Loucy (cell line): ENCODE measurements at regions not wholly inside any gene's neighbourhood (a gene's known extent, or its start where the extent isn't known, plus 50 kb on each side); places are given as distances from the start of the nearest gene placed in this dataset.

Experiments
- H2AFZ ChIP-seq: fragments of 200-600 bp; sonication (generic); 2 replicates; pipeline ENCODE4 v1.6.0; 2016; ENCODE audit warnings: antibody characterized with exemption, mild to moderate bottlenecking, low read length, moderate library complexity
- H3F3A ChIP-seq: fragments of 200-600 bp; 2 replicates; pipeline ENCODE4 v1.6.0; 2016; ENCODE audit warnings: antibody characterized with exemption, low read depth, mild to moderate bottlenecking
- H3K27me3 ChIP-seq: fragments of 200-600 bp; sonication (generic); 2 replicates; pipeline ENCODE4 v1.6.1; 2014; ENCODE audit warnings: low read length, mild to moderate bottlenecking; ENCODE audit not compliant: insufficient read depth, poor library complexity, severe bottlenecking
- H3K36me3 ChIP-seq: fragments of 200-600 bp; sonication (generic); 2 replicates; pipeline ENCODE4 v1.6.1; 2016; ENCODE audit warnings: low read length; ENCODE audit not compliant: insufficient read depth
- H3K4me1 ChIP-seq: fragments of 200-600 bp; sonication (generic); 2 replicates; pipeline ENCODE4 v1.5.1; 2014; ENCODE audit warnings: low read length, mild to moderate bottlenecking; ENCODE audit not compliant: insufficient read depth, poor library complexity, severe bottlenecking
- H3K4me2 ChIP-seq: fragments of 200-600 bp; sonication (generic); 2 replicates; pipeline ENCODE4 v1.6.0; 2014; ENCODE audit warnings: antibody characterized with exemption, low read length, low read depth, mild to moderate bottlenecking; ENCODE audit not compliant: poor library complexity, severe bottlenecking
- H3K4me3 ChIP-seq: fragments of 200-600 bp; sonication (generic); 2 replicates; pipeline ENCODE4 v1.5.1; 2014; ENCODE audit warnings: low read length, mild to moderate bottlenecking, mixed read lengths; ENCODE audit not compliant: poor library complexity, severe bottlenecking
- H3K79me2 ChIP-seq: fragments of 200-600 bp; sonication (generic); 2 replicates; pipeline ENCODE4 v1.6.1; 2014; ENCODE audit warnings: low read length; ENCODE audit not compliant: insufficient read depth
- H3K9ac ChIP-seq: fragments of 200-600 bp; sonication (generic); 2 replicates; pipeline ENCODE4 v1.6.0; 2014; ENCODE audit warnings: mild to moderate bottlenecking, low read depth, low read length, moderate library complexity; ENCODE audit not compliant: poor library complexity, severe bottlenecking
- H3K9me2 ChIP-seq: fragments of 200-600 bp; sonication (generic); replicated peaks from 2 replicates; pipeline ENCODE4 v1.6.1; 2016; ENCODE audit warnings: low read depth, low read length, mixed read lengths
- H3K9me3 ChIP-seq: fragments of 200-600 bp; sonication (generic); 2 replicates; pipeline ENCODE4 v1.6.1; 2014; ENCODE audit warnings: mild to moderate bottlenecking, antibody characterized with exemption, low read length, low read depth; ENCODE audit not compliant: insufficient read depth
- H4K20me1 ChIP-seq: fragments of 200-600 bp; sonication (generic); 2 replicates; pipeline ENCODE4 v1.6.0; 2014; ENCODE audit warnings: antibody characterized with exemption, low read length, mild to moderate bottlenecking; ENCODE audit not compliant: insufficient read depth, poor library complexity, severe bottlenecking
- CTCF ChIP-seq: fragments of 200-600 bp; sonication (generic); conservative IDR thresholded peaks from 2 replicates; pipeline ENCODE4 v1.5.1; 2014; ENCODE audit warnings: mild to moderate bottlenecking, antibody characterized with exemption, low read length
- EZH2phosphoT487 ChIP-seq: fragments of 200-600 bp; IDR thresholded peaks from 2 replicates; pipeline ENCODE4 v1.6.1; 2018; ENCODE audit warnings: antibody characterized with exemption, mild to moderate bottlenecking, moderate library complexity, borderline replicate concordance

- Histone ChIP-seq H3K79me2 (no peaks in the 10 kb centered on the region), H3K9me2 (no peaks in the 10 kb centered on the region), H3K27me3 (no peaks in the 10 kb centered on the region), H3K4me3 (no peak overlapping the region), H2AFZ (no peak overlapping the region), H3K36me3 (no peaks in the 10 kb centered on the region), H3K4me2 (no peak overlapping the region), H3K9ac (no peak overlapping the region), H3K9me3 (no peaks in the 10 kb centered on the region), H4K20me1 (no peaks in the 10 kb centered on the region), H3K4me1 (no peaks in the 10 kb centered on the region), H3F3A (no peaks in the 10 kb centered on the region)
- TF ChIP-seq CTCF (no peak), EZH2phosphoT487 (no peak)
Measured at GRCh38 chr13:104414181-104414580, 1348.0 kb upstream of the SLC10A2 start.

GRCh38 chr13:104411141-104411765, 1345.0 kb upstream of the SLC10A2 start:
- Histone ChIP-seq H3K4me3 (no peak overlapping the region), H3K27me3 (no peaks in the 10 kb centered on the region), H3K36me3 (no peaks in the 10 kb centered on the region), H2AFZ (no peak overlapping the region), H3K4me1 (no peaks in the 10 kb centered on the region), H4K20me1 (no peaks in the 10 kb centered on the region), H3K79me2 (no peaks in the 10 kb centered on the region), H3K9me2 (no peaks in the 10 kb centered on the region), H3K9me3 (no peaks in the 10 kb centered on the region), H3F3A (no peaks in the 10 kb centered on the region), H3K9ac (no peak overlapping the region), H3K4me2 (no peak overlapping the region)
- no peak for TF ChIP-seq EZH2phosphoT487
- no peak for TF ChIP-seq CTCF

DNA sequence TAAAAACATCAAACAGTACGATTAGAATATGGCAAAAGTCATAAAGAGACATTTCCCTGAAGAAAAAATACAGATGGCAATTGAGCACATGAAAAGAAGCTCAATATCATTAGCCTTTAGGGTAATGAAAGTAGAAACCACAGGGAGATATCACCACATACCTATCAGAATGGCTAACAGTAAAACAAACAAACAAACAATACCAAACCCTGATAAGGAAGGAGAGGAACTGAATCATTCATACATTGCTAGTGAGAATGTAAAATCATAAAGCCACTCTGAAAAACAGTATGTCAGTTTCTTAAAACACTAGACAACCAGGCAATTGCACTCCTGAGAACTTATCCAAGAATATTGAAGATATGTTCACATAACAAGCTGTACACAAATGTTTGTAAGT, 1342.5 kb upstream of the SLC10A2 start:
- H4K20me1 ChIP-seq, result no peaks in the 10 kb centered on the region
- no peaks in the 10 kb centered on the region for H3K4me1 ChIP-seq
- no peaks in the 10 kb centered on the region for H3K27me3 ChIP-seq
- H3K4me2 ChIP-seq, result no peak overlapping the region
- H2AFZ ChIP-seq, result no peak overlapping the region
- no peak for TF ChIP-seq CTCF
- TF ChIP-seq EZH2phosphoT487, result no peak
- H3K9me2 ChIP-seq, result no peaks in the 10 kb centered on the region
- no peak overlapping the region for H3K9ac ChIP-seq
- no peak overlapping the region for H3K4me3 ChIP-seq
- H3K9me3 ChIP-seq, result no peaks in the 10 kb centered on the region
- H3K36me3 ChIP-seq, result no peaks in the 10 kb centered on the region
- no peaks in the 10 kb centered on the region for H3K79me2 ChIP-seq
- H3F3A ChIP-seq, result no peaks in the 10 kb centered on the region
